ENCODE measurements at regions not wholly inside any gene's neighbourhood (a gene's known extent, or its start where the extent isn't known, plus 50 kb on each side); places are given as distances from the start of the nearest gene placed in this dataset.

GRCh38 chr12:24025153-24025798 is 75.8 kb upstream of the SOX5 start:
- FAIRE-seq, result no peak

GRCh38 chr12:24023081-24023480 is 73.6 kb upstream of the SOX5 start:
- no peak for FAIRE-seq

GRCh38 chr12:24021164-24021502 is 71.7 kb upstream of the SOX5 start:
- no peak for FAIRE-seq

DNA sequence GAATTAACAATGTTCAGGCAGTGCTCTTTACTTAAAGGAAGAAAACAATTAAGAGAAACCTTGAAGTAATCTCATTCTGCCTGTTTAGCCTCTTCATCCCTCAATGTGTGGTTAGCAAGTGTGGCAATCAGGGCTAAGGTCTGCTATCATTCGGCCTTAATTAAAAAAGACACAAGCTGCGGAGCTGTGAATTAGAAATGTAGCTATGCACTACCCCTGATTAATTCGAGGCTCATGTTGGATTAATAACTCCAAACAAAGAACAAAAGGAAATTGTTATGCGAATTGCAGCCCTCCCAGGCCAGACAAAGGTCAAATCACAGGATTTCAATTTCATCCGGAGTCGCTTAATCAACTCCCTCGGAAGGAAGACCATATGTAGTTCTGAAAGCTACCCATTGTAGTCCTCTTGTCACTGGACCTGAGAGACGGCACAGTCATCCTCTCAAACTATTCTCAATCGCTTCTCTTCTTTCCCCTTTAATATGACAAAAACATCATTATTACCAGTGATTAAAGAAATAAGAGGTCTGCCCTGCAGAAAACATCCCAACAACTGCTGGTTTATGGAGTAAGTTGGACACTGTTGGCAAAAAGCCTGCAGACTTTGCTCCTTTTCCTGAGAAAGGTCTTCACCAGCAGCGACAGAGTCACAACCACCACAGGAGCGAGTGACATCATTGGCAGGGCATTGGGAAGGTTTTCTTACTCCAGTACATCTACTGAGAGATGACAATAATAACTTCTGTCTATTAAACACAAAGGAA is 71.1 kb upstream of the SOX5 start:
- FAIRE-seq, result no peak

DNA sequence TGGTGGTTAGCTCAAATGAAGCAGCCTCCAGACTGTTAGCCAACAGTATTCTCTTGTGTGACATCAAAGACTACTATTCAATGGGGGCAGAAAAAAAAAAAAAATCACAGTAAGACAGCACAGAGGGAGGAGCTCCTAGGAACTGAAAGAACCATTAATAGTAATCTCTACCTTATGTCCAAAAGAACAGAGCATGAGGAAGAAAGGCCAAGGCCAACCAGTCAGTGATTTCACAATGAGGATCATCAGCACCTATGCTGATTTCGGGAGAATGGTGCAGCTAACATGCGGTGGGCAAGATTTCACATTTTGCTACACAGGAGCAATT is 66.3 kb upstream of the SOX5 start:
- no peak for FAIRE-seq

DNA sequence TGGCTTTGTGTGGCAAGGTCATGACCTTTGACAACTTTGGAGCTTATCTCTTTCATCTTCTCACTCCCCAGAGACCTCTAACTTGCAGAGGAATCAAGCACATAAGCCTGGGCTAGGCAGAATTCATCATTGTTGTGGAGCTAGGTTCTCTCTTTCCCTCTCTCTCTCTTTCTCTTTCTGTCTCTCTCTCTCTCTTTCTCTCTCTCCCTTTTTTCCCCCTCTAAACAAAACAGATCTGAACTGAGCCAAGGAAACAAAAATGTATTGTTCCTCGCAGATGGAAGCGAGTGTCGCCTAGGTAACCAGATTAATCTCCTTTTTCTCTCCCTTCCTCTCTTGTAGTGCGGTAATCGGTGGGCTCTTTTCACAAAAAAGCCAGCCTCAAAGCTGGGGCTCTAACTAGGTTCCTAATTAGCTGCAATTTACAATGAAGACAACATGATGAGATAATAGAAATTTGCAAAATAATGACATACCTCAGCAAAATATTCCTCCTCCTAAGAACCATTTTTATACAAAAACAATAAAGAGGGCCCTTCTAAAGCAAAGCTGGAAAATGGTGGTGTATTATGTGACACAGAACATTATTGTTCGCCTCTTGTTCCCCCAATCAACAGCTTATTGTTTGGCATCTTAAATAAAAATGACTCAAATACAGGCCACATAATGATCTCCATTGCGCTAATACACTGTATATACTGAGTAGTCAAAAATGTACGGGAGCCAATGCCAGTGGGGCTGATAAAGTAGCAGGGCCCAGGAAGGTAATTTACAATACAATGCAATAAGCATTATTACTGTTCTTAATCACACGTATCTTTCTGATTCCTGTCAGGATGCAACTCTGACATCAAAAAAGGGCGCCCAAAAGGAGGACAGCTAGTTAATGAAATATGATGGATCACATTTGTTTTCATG is 65.7 kb upstream of the SOX5 start:
- no peak for FAIRE-seq

- FAIRE-seq, result no peak
Observed at GRCh38 chr12:24014240-24014639, 64.8 kb upstream of the SOX5 start.

GRCh38 chr12:24012528-24012927 is 63.1 kb upstream of the SOX5 start:
- no peak for FAIRE-seq

DNA sequence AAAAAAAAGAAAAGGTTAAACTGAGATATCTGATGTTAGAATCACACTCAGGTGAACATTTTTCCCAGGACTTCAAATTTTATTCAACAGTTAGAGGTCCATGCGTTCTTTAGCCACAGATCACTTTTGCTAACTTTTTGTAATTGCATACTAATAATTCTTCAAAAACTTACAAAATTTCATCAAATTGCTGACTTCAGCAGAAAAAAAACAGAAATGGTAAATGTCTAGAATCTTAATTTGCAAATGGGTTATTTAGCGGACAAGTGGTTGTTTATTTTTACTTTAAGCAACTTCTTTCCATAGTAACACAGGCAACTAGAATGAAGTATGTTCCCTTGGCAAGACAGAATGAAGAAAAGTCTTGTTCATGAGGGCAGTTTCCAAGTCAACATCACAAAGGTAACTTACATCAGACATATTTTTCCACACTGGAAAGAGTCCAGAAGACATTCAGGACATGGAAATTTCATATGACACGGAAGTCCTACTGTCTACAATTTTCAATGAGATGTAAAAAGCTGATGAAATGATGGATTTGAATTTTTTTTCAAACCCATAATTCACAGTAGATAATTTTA is 62.5 kb upstream of the SOX5 start:
- no peak for FAIRE-seq

GRCh38 chr12:24008166-24008565 is 58.7 kb upstream of the SOX5 start:
- no peak for FAIRE-seq
